MV-4-11 (cell line): ENCODE measurements at regions not wholly inside any gene's neighbourhood (a gene's known extent, or its start where the extent isn't known, plus 50 kb on each side); places are given as distances from the start of the nearest gene placed in this dataset.
"Not testable (repeated sequence)": the region's sequence is repeated elsewhere in the genome, so short reads cannot be mapped to it uniquely, and the experiment has no call there.

Experiments
- DNase-seq: peaks from one replicate; lab custom pipeline; 2025; lab: John Stamatoyannopoulos, UW

- no peak for DNase-seq
These were observed 152.6 kb upstream of the EPHA3 start for GRCh38 chr3:88954853-88955252.

DNA sequence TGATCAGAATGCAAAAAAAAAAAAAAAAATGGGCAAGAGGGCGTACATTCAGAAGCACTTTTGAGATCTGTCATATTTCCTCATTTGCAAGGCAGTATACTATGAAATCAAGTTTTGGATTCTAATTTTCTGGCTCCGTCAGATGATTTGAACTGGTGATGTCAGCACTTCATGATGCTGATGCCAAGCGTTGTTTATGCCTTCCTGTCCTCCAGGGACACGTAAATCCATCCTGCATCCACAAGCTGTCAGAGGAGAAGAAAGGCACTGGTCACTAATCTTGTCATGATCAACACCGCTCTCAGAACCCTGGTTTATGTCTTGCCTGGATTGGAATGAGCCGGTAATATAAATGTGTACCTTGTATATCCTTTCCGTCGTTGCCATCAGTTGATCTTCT is 152.1 kb upstream of the EPHA3 start:
- no peak for DNase-seq

- DNase-seq: no peak
These were observed 149.5 kb upstream of the EPHA3 start for GRCh38 chr3:88957711-88958439.

- DNase-seq: no peak
These were observed 147.4 kb upstream of the EPHA3 start for GRCh38 chr3:88960019-88960418.

GRCh38 chr3:88963003-88963402 is 144.4 kb upstream of the EPHA3 start:
- no peak for DNase-seq

DNA sequence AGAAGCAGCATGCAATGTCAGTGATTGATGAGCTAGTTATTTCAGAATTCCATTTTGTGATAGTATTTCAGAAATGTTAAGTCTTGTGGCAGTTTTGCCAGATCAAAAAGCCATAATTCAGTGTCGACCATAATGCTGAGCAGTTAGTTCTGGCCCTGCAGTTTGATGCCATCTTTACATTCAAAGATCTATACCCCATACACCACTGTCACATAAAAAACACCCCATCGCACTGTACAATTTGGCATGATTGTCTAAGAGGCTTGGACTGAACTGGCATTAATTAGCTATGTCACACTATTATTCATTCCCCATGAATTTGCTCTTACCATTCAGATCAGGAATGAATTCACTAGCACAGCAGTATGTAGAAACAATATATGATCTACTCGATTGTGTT is 127.7 kb upstream of the EPHA3 start:
- no peak for DNase-seq

DNA sequence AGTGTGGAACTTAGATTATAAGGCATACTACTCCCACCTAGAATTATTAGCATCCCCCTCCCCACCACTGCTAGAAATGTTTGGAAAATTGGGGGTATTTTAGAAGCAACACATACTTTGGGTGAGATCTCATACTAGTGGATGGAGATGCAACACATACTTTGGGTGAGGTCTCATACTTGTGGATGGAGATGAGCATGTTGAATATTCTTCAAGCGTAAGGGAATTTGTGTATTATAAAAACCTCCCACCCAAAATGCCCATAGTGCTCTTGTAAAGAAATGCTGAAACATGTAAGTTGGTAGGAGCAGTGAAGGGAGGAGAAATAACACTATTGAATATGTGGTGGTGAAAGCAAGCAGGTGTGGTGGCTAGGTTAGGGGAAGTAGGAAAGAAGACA is 124.0 kb upstream of the EPHA3 start:
- no peak for DNase-seq

- no peak for DNase-seq
These were observed 123.2 kb upstream of the EPHA3 start for GRCh38 chr3:88984256-88984655.

DNA sequence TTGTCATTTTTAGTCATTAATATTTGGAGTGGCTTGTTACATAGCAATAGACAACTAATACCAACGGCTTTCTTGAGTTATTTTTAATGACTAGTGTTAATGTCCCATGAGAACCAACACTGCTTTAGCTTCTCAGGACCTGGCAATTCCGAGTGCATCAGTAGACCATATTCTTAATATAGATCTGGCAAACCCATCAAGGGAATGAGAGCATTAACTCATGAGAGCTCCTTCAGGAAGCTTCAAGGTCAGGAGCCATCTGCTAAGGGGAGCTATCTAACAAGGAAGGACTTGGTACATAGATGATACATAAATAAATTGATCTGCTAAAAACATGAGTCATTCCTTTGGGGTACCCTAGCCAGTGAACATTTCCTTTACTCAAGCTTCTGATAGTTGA is 122.6 kb upstream of the EPHA3 start:
- DNase-seq: no peak

DNA sequence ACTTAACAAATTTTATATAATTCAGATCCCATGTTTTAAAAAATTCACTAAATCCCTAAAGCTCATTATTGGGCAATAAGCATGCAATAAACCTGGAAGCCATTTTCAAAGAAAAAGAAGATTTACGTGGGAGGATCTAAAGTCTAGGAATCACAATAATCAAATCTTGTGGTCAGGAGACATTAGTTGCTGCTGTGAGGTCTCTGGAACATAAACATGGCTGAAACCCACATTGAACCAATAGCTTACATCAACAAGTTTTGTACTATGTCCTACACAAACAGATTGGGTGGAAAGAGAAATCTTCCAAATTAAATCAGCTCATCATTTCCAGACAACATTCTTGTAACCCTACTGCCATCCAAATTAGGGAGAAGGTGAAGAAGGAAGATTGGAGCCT is 121.9 kb upstream of the EPHA3 start:
- no peak for DNase-seq

DNA sequence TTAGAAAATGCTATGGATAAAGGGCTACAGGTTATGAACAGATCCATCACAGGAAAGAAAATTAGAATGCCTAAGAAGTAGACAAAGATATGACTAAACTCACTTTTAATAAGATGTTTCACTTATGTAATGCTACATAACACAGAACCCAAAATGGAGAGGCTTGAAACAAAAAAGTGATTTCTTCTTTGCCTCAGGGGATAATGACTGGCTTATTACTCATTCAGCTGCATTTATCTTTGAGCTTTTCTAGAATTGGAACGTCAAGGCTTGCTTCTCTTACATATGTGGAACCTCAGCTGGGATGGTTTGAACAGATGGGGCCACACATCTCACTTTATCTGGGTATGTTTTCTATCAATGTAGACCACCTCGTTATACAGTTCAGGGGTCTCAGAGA is 120.6 kb upstream of the EPHA3 start:
- DNase-seq: no peak

DNA sequence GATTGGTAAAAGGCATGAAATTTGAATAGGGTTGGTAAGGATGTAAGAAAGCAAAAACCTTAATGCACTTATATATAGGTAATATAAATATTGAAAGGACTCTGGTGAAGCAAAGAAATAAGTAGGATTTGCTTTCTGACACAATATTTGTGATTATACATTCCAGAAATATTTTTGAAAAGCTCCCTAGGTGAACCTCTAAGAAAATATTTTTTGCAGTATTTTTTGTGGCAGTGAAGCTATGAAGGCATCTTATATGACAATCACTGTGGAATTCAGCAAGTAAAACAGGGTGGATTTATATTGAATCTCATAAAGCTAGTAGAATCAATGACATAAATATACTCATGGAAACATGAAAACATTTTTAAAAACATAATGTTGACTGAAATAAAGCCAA is 119.6 kb upstream of the EPHA3 start:
- no peak for DNase-seq

- no peak for DNase-seq
These were observed 118.5 kb upstream of the EPHA3 start for GRCh38 chr3:88988906-88989305.

GRCh38 chr3:88991496-88991895 is 115.9 kb upstream of the EPHA3 start:
- DNase-seq: no peak

- DNase-seq: no peak
These were observed 110.7 kb upstream of the EPHA3 start for GRCh38 chr3:88996691-88997090.

- no peak for DNase-seq
These were observed 110.2 kb upstream of the EPHA3 start for GRCh38 chr3:88997260-88997659.

- DNase-seq: no peak
These were observed 106.5 kb upstream of the EPHA3 start for GRCh38 chr3:89000886-89001285.

DNA sequence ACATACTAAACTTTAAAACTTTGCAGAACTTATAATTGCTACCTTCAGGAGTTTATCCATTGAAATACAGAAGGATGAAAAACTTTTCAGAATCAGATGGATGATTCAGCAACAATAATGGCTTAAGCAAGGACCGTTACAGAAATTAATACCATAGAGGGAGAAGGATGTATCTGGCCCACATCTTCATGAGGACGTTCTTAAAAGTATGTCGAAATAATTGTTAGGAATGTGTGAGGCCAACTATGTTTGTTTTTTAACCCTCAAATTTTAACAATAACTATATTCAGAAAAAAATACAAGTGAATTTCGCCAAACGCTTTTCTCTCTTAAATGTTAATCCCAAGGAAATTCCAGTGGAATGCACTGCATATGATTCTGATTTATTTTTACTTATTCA is 105.2 kb upstream of the EPHA3 start:
- no peak for DNase-seq

GRCh38 chr3:89013536-89013935 is 93.9 kb upstream of the EPHA3 start:
- no peak for DNase-seq

GRCh38 chr3:89017531-89017930 is 89.9 kb upstream of the EPHA3 start:
- no peak for DNase-seq

DNA sequence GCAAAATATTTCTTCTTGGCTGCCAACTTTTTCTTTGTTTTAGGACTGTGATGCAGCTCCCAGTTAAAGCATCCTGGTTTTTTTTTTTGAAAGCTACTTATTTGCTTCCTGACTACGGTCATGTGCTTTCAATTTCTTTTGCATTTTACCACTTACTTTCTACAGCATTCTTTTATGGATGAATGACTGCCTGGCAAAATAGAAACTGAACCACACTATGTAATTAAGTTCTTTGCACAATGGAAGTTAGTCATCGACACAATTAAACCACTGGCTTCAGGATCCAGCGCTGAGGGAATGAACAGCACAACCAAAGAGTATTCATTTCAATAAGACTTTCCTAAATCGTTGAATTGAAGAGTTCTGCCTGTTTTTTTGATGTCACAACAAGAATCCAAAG is 82.2 kb upstream of the EPHA3 start:
- no peak for DNase-seq

- no peak for DNase-seq
These were observed 74.9 kb upstream of the EPHA3 start for GRCh38 chr3:89032346-89033013.

GRCh38 chr3:89034723-89035122 is 72.7 kb upstream of the EPHA3 start:
- DNase-seq: not testable (repeated sequence)

- no peak for DNase-seq
These were observed 68.6 kb upstream of the EPHA3 start for GRCh38 chr3:89038869-89039268.
